Natural killer cell (primary cell): ENCODE measurements at regions not wholly inside any gene's neighbourhood (a gene's known extent, or its start where the extent isn't known, plus 50 kb on each side); places are given as distances from the start of the nearest gene placed in this dataset.

ENCODE experiments used
- ATAC-seq, 3 donors: fragments of 150-1000 bp in 2 of 3; fragments of 200-7000 bp in 1 of 3; cut with Tn5 transposase; 1 replicate in 1 of 3; 2 replicates in 2 of 3; pipeline ENCODE4 v1.10.0; 2021; ENCODE audit warnings: mild to moderate bottlenecking in 2 of 3, moderate library complexity in 2 of 3
- DNase-seq, 2 donors: peaks; one replicate each; pipeline versions ENCODE4 v3.0.0 to v3.0.0-alpha.2; 2013 to 2021; ENCODE audit warnings: mixed read lengths in 1 of 2
- H3K27ac ChIP-seq: one replicate; pipeline ENCODE4 v1.5.1; 2013; ENCODE audit warnings: mild to moderate bottlenecking, low read length
- H3K27me3 ChIP-seq: one replicate; pipeline ENCODE4 v1.6.1; 2013; ENCODE audit warnings: low read length; ENCODE audit not compliant: control insufficient read depth, insufficient read depth
- H3K36me3 ChIP-seq: one replicate; pipeline ENCODE4 v1.6.1; 2013; ENCODE audit warnings: low read length; ENCODE audit not compliant: control insufficient read depth, insufficient read depth
- H3K4me1 ChIP-seq: one replicate; pipeline ENCODE4 v1.6.1; 2013; ENCODE audit warnings: low read length; ENCODE audit not compliant: control insufficient read depth, insufficient read depth
- H3K4me3 ChIP-seq: one replicate; pipeline ENCODE4 v1.5.1; 2013; ENCODE audit warnings: low read length
- H3K9me3 ChIP-seq: one replicate; pipeline ENCODE4 v1.6.1; 2013; ENCODE audit warnings: low read length; ENCODE audit not compliant: control insufficient read depth, insufficient read depth
- H3K27ac Mint-ChIP-seq, 2 donors: one replicate each; pipeline ENCODE4 v1.8.0; 2022; ENCODE audit warnings: mild to moderate bottlenecking in 2 of 2, mixed read lengths in 2 of 2, moderate library complexity in 1 of 2
- H3K27me3 Mint-ChIP-seq, 2 donors: one replicate each; pipeline ENCODE4 v1.8.0; 2022; ENCODE audit warnings: low read depth in 2 of 2, mixed read lengths in 2 of 2
- H3K36me3 Mint-ChIP-seq: one replicate; pipeline ENCODE4 v1.8.0; 2022; ENCODE audit warnings: mixed read lengths
- H3K4me1 Mint-ChIP-seq, 2 donors: one replicate each; pipeline ENCODE4 v1.8.0; 2022; ENCODE audit warnings: mixed read lengths in 2 of 2
- H3K4me3 Mint-ChIP-seq: one replicate; pipeline ENCODE4 v1.8.0; 2022; ENCODE audit warnings: mild to moderate bottlenecking, moderate library complexity, mixed read lengths
- H3K9me3 Mint-ChIP-seq, 2 donors: one replicate each; pipeline ENCODE4 v1.8.0; 2022; ENCODE audit warnings: mixed read lengths in 2 of 2
- WGBS: methylation state at CpG from one replicate; pipeline ENCODE4 v1.1.7; 2013; ENCODE audit warnings: missing lambda C conversion rate; ENCODE audit not compliant: insufficient coverage; 5-methylcytosine and 5-hydroxymethylcytosine counted together
- intact Hi-C: fragments of 100-400 bp; cut with micrococcal nuclease; formaldehyde crosslinking; loops from one replicate; pipeline ENCODE4 v1.14.2; 2022
- TF ChIP-seq, protein P1 (sequence below): fragments of 200-600 bp; IDR thresholded peaks from one replicate; pipeline ENCODE4 v1.8.0; 2022; ENCODE audit warnings: antibody characterized with exemption

GRCh38 chr15:54843006-54843405 lies 353.7 kb downstream of the RSL24D1 start:
- Mint-ChIP-seq H3K27ac (no peak overlapping the region), H3K9me3 (peaks cover 2% of the 10 kb centered on the region in 2 donors), H3K4me1 (no peaks in the 10 kb centered on the region), H3K4me3 (no peak overlapping the region), H3K36me3 (no peaks in the 10 kb centered on the region), H3K27me3 (no peaks in the 10 kb centered on the region)
- Histone ChIP-seq H3K9me3 (no peaks in the 10 kb centered on the region), H3K4me1 (no peaks in the 10 kb centered on the region), H3K27me3 (no peaks in the 10 kb centered on the region), H3K36me3 (no peaks in the 10 kb centered on the region), H3K4me3 (no peak overlapping the region), H3K27ac (no peak overlapping the region)
- ATAC-seq (no peak), DNase-seq (no peak)
- intact Hi-C loops: no loop called here
- TF ChIP-seq, protein P1, sequence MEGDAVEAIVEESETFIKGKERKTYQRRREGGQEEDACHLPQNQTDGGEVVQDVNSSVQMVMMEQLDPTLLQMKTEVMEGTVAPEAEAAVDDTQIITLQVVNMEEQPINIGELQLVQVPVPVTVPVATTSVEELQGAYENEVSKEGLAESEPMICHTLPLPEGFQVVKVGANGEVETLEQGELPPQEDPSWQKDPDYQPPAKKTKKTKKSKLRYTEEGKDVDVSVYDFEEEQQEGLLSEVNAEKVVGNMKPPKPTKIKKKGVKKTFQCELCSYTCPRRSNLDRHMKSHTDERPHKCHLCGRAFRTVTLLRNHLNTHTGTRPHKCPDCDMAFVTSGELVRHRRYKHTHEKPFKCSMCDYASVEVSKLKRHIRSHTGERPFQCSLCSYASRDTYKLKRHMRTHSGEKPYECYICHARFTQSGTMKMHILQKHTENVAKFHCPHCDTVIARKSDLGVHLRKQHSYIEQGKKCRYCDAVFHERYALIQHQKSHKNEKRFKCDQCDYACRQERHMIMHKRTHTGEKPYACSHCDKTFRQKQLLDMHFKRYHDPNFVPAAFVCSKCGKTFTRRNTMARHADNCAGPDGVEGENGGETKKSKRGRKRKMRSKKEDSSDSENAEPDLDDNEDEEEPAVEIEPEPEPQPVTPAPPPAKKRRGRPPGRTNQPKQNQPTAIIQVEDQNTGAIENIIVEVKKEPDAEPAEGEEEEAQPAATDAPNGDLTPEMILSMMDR: no peak

DNA sequence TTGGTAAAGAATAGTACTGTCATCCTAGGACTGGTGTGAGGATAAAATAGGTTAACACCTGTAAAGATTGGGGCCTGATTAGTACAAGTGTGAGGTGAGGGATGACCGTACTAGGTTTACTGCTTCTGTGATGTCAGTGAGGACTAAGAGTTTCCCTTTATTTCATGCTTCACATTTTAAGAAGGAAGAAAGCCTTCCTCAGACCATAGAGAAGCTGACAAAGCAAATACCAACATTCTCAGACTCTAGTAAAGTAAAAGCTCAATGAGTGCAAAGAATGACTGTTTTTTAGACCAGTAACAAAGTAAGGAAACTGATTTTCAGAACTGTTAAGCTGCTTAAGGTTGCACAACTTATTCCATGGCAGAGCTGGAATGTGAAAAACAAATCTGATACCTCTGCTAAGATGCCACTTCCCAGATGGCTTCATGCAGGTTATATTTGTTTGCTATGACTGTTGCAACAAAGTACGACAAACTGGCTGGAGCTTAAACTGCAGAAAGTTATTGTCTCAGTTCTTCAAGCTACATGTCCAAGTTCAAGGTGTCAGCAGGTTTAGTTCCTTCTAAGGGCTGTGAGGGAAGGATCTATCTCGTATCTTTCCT lies 354.9 kb downstream of the RSL24D1 start:
- H3K36me3 ChIP-seq: no peaks in the 10 kb centered on the region
- no peak for DNase-seq
- H3K27ac ChIP-seq: no peak overlapping the region
- H3K4me1 ChIP-seq: no peaks in the 10 kb centered on the region
- H3K27me3 ChIP-seq: no peaks in the 10 kb centered on the region
- H3K9me3 ChIP-seq: no peaks in the 10 kb centered on the region
- Mint-ChIP-seq H3K27me3 (no peaks in the 10 kb centered on the region), H3K27ac (no peak overlapping the region), H3K4me1 (no peaks in the 10 kb centered on the region), H3K9me3 (peaks cover 0 to 2% of the 10 kb centered on the region in 2 donors), H3K36me3 (no peaks in the 10 kb centered on the region), H3K4me3 (no peak overlapping the region)
- intact Hi-C loops: no loop called here
- H3K4me3 ChIP-seq: no peak overlapping the region
- TF ChIP-seq, protein P1: no peak
- WGBS: 63% methylated on average over 2 of the region's 3 CpGs
- no peak for ATAC-seq

DNA sequence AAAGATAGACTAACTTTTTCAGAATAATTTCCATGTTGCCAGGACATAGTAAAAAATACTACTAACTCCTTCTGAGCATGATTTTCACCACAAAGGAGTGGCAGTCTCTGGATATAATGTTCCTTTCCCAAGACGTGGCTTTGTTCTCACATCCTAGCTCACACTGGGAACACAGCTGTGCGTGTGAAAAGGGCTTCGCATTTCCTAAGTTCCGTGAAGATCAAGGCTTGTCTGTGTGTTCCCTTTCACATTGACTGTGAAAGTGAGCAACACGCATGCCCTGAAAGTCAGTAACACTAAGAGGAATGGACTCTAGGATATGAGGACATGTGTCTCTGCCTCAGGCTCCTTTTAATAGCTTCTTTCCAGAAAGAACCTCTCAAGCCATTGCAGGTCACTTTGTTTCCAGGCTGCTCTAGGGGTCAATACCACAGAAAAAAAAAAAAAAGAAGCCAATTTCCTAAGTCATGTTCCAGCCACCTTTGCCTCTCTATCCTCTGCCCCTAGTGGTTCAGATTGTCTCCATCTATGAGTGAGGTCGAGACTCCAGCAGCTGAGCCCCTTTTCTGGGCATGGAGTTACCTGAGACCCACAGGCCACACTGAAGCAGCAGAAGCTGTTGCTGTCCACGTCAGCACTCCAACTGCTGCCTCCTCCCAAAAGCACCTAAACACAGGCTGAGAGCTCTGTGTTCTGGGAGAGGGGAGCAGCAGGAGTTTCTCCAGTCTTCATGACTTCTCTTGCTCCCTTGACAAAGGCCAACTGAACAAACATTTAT lies 355.9 kb downstream of the RSL24D1 start:
- TF ChIP-seq, protein P1: no peak
- Histone ChIP-seq H3K4me3 (no peak overlapping the region), H3K4me1 (no peaks in the 10 kb centered on the region), H3K27me3 (no peaks in the 10 kb centered on the region), H3K9me3 (no peaks in the 10 kb centered on the region), H3K36me3 (no peaks in the 10 kb centered on the region), H3K27ac (no peak overlapping the region)
- H3K4me3 Mint-ChIP-seq: no peak overlapping the region
- DNase-seq (no peak), ATAC-seq (no peak)
- 89% methylated on average over 6 of the region's 7 CpGs for WGBS
- H3K36me3 Mint-ChIP-seq: no peaks in the 10 kb centered on the region
- no peak overlapping the region for H3K27ac Mint-ChIP-seq
- H3K4me1 Mint-ChIP-seq: no peaks in the 10 kb centered on the region
- H3K9me3 Mint-ChIP-seq: peaks cover 0 to 2% of the 10 kb centered on the region in 2 donors
- H3K27me3 Mint-ChIP-seq: no peaks in the 10 kb centered on the region
- intact Hi-C loops: no loop called here

DNA sequence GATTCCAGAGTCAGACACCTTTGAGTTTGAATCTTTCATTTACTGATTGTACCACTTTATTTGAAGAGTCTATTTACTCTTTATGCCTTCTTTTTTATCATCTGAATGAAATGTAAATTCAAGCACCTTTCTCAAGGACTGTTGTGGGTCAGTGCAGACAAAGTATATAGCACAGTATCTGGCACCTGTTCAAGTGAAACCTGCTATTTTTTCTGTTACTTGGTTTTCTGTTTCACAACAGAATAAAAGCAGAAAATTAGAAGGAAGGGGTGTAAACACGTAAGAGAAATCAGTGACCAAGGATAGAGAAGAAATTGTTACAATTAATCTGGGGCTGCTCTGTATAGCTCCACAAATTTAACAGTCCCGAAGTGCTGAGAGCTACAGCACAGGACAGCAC lies 357.4 kb downstream of the RSL24D1 start:
- Histone ChIP-seq H3K4me1 (no peaks in the 10 kb centered on the region), H3K9me3 (no peaks in the 10 kb centered on the region), H3K27ac (no peak overlapping the region), H3K4me3 (no peak overlapping the region), H3K27me3 (no peaks in the 10 kb centered on the region), H3K36me3 (no peaks in the 10 kb centered on the region)
- DNase-seq (no peak), ATAC-seq (no peak)
- TF ChIP-seq, protein P1: no peak
- 91% methylated on average over 1 of the region's 2 CpGs for WGBS
- H3K27ac Mint-ChIP-seq: no peak overlapping the region
- H3K9me3 Mint-ChIP-seq: peaks cover 0 to 7% of the 10 kb centered on the region in 2 donors
- no peaks in the 10 kb centered on the region for H3K36me3 Mint-ChIP-seq
- intact Hi-C loops: no loop called here
- H3K4me1 Mint-ChIP-seq: no peaks in the 10 kb centered on the region
- H3K4me3 Mint-ChIP-seq: no peak overlapping the region
- no peaks in the 10 kb centered on the region for H3K27me3 Mint-ChIP-seq
